SK-N-SH (cell line): ENCODE measurements at regions not wholly inside any gene's neighbourhood (a gene's known extent, or its start where the extent isn't known, plus 50 kb on each side); places are given as distances from the start of the nearest gene placed in this dataset.

Experiments
- CTCF ChIA-PET: fragments of 300-600, 350-600 bp; formaldehyde crosslinking; extraction: SDS; loops from one replicate; lab custom pipeline; 2021; lab: Yijun Ruan, JAX
- POLR2A ChIA-PET: fragments of 350-600 bp; sonication (Branson Sonifier 250); formaldehyde crosslinking; extraction: SDS; loops from one replicate; lab custom pipeline; 2020; ENCODE audit warnings: antibody characterized with exemption, inconsistent platforms; lab: Yijun Ruan, JAX
- DNase-seq: peaks from one replicate; pipeline ENCODE4 v3.0.0; 2012
- H2AFZ ChIP-seq: fragments of 200-600 bp; sonication (generic); 2 replicates; pipeline ENCODE4 v1.8.1; 2016; ENCODE audit warnings: antibody characterized with exemption, mild to moderate bottlenecking, low read depth
- H3F3A ChIP-seq: fragments of 200-600 bp; sonication (generic); replicated peaks from 2 replicates; pipeline ENCODE3; 2016; ENCODE audit warnings: antibody characterized with exemption, mild to moderate bottlenecking; ENCODE audit not compliant: insufficient read depth
- H3K27ac ChIP-seq, 2 experiments: fragments of 200-500 bp in 1 of 2; fragments of 200-600 bp in 1 of 2; sonication (Bioruptor generic) in 1 of 2; sonication (generic), shearing (Covaris generic) in 1 of 2; 2 replicates each; pipeline versions ENCODE4 v1.5.1 to v1.6.1; 2014 to 2016; ENCODE audit warnings: low read depth in 2 of 2, inconsistent platforms in 1 of 2, low read length in 1 of 2, mild to moderate bottlenecking in 1 of 2, mixed read lengths in 1 of 2
- H3K27me3 ChIP-seq: fragments of 200-600 bp; sonication (generic), shearing (Covaris generic); 2 replicates; pipeline ENCODE4 v1.6.1; 2016; ENCODE audit warnings: mixed run types; ENCODE audit not compliant: insufficient read depth
- H3K36me3 ChIP-seq, 2 experiments: fragments of 200-500 bp in 1 of 2; fragments of 200-600 bp in 1 of 2; sonication (Bioruptor generic) in 1 of 2; sonication (generic) in 1 of 2; replicated peaks in 1 of 2; 2 replicates each; pipeline versions ENCODE3 to v1.5.1; 2014 to 2016; ENCODE audit warnings: low read length in 1 of 2, mild to moderate bottlenecking in 1 of 2; ENCODE audit not compliant: insufficient read depth in 2 of 2, control insufficient read depth in 1 of 2
- H3K4me1 ChIP-seq, 2 experiments: fragments of 200-500 bp in 1 of 2; fragments of 200-600 bp in 1 of 2; sonication (Bioruptor generic) in 1 of 2; sonication (generic), shearing (Covaris generic) in 1 of 2; 2 replicates each; pipeline versions ENCODE4 v1.5.1 to v1.6.1; 2014 to 2016; ENCODE audit warnings: low read depth in 1 of 2, low read length in 1 of 2, mixed run types in 1 of 2; ENCODE audit not compliant: insufficient read depth in 2 of 2, control insufficient read depth in 1 of 2
- H3K4me2 ChIP-seq: fragments of 200-600 bp; sonication (generic), shearing (Covaris generic); 2 replicates; pipeline ENCODE4 v1.6.1; 2017; ENCODE audit warnings: mixed run types
- H3K4me3 ChIP-seq, 2 experiments: fragments of 200-500 bp in 1 of 2; fragments of 200-600 bp in 1 of 2; sonication (Bioruptor generic) in 1 of 2; sonication (generic), shearing (Covaris generic) in 1 of 2; 2 replicates each; pipeline versions ENCODE4 v1.5.1 to v1.8.1; 2014 to 2016; ENCODE audit warnings: low read depth in 2 of 2, inconsistent platforms in 1 of 2, low read length in 1 of 2, mild to moderate bottlenecking in 1 of 2, mixed read lengths in 1 of 2, moderate library complexity in 1 of 2
- H3K79me2 ChIP-seq: fragments of 200-600 bp; sonication (generic); 2 replicates; pipeline ENCODE4 v1.8.1; 2017; ENCODE audit warnings: mild to moderate bottlenecking; ENCODE audit not compliant: insufficient read depth
- H3K9ac ChIP-seq: fragments of 200-600 bp; sonication (generic); 2 replicates; pipeline ENCODE4 v1.6.1; 2017; ENCODE audit warnings: mixed run types
- H3K9me2 ChIP-seq: fragments of 200-600 bp; sonication (generic); 2 replicates; pipeline ENCODE4 v1.6.1; 2017; ENCODE audit warnings: mixed run types
- H3K9me3 ChIP-seq: fragments of 200-600 bp; sonication (generic); 2 replicates; pipeline ENCODE4 v1.6.1; 2017; ENCODE audit warnings: mixed run types, mild to moderate bottlenecking, moderate library complexity
- H4K20me1 ChIP-seq: fragments of 200-600 bp; sonication (generic); 2 replicates; pipeline ENCODE4 v1.6.1; 2017; ENCODE audit warnings: mild to moderate bottlenecking, mixed run types; ENCODE audit not compliant: insufficient read depth
- CHD2 ChIP-seq: fragments of 150-350 bp; IDR thresholded peaks from 2 replicates; pipeline ENCODE4 v1.6.1; 2018; ENCODE audit warnings: low read length; ENCODE audit not compliant: partially characterized antibody
- ELF1 ChIP-seq: IDR thresholded peaks from 2 replicates; pipeline ENCODE4 v1.4.0; 2012
- EP300 ChIP-seq, 2 experiments: IDR thresholded peaks; 2 replicates each; pipeline versions ENCODE4 v1.4.0 to v1.6.1; 2012; ENCODE audit warnings: borderline replicate concordance in 1 of 2, low read depth in 1 of 2, low read length in 1 of 2
- EZH2phosphoT487 ChIP-seq: fragments of 200-600 bp; sonication (generic); IDR thresholded peaks from 2 replicates; pipeline ENCODE4 v1.6.1; 2017; ENCODE audit warnings: low read depth, mixed run types, mild to moderate bottlenecking, antibody characterized with exemption, moderate library complexity, borderline replicate concordance
- FOSL2 ChIP-seq: IDR thresholded peaks from 2 replicates; pipeline ENCODE4 v1.4.0; 2012; ENCODE audit warnings: low read depth, mild to moderate bottlenecking, moderate library complexity, borderline replicate concordance
- FOXJ3 ChIP-seq: sonication (generic); formaldehyde crosslinking; IDR thresholded peaks from 2 replicates; pipeline ENCODE4 v1.5.1; 2020; ENCODE audit warnings: mild to moderate bottlenecking, missing genetic modification reagents
- FOXM1 ChIP-seq: IDR thresholded peaks from 2 replicates; pipeline ENCODE4 v1.4.0; 2012; ENCODE audit warnings: low read depth, mild to moderate bottlenecking
- GABPA ChIP-seq: IDR thresholded peaks from 2 replicates; pipeline ENCODE4 v1.4.0; 2012; ENCODE audit warnings: low read depth, mild to moderate bottlenecking
- GATA2 ChIP-seq: sonication (generic); formaldehyde crosslinking; IDR thresholded peaks from 2 replicates; pipeline ENCODE4 v1.5.0; 2020; ENCODE audit warnings: mild to moderate bottlenecking, missing genetic modification reagents
- NRF1 ChIP-seq: IDR thresholded peaks from 2 replicates; pipeline ENCODE4 v1.6.1; 2012; ENCODE audit warnings: low read depth, mild to moderate bottlenecking, low read length
- RXRA ChIP-seq: IDR thresholded peaks from 2 replicates; pipeline ENCODE4 v1.4.0; 2012; ENCODE audit warnings: low read depth, mild to moderate bottlenecking, borderline replicate concordance
- SIN3A ChIP-seq: IDR thresholded peaks from 2 replicates; pipeline ENCODE4 v1.6.1; 2012; ENCODE audit warnings: low read depth, mild to moderate bottlenecking, low read length, moderate library complexity, borderline replicate concordance
- YY1 ChIP-seq: IDR thresholded peaks from 2 replicates; pipeline ENCODE4 v1.4.0; 2012; ENCODE audit warnings: low read depth, mild to moderate bottlenecking
- WGBS: methylation state at CpG from one replicate; pipeline ENCODE4 v1.1.6; 2017; ENCODE audit warnings: low lambda C conversion rate; 5-methylcytosine and 5-hydroxymethylcytosine counted together
- TF ChIP-seq, protein P1 (sequence below): IDR thresholded peaks from 2 replicates; pipeline ENCODE4 v1.4.0; 2012; ENCODE audit warnings: low read depth, borderline replicate concordance
- TF ChIP-seq, protein P2 (sequence below): fragments of 150-350 bp; IDR thresholded peaks from 2 replicates; pipeline ENCODE4 v1.6.1; 2016; ENCODE audit warnings: mild to moderate bottlenecking, low read depth, low read length
- TF ChIP-seq, protein P3 (sequence below): IDR thresholded peaks from 2 replicates; pipeline ENCODE4; 2012
- TF ChIP-seq, protein P4 (sequence below): IDR thresholded peaks from 2 replicates; pipeline ENCODE4 v1.4.0; 2012; ENCODE audit warnings: low read depth, borderline replicate concordance
- TF ChIP-seq, protein P5 (sequence below): fragments of 200-600 bp; sonication (generic); IDR thresholded peaks from 2 replicates; pipeline ENCODE4 v1.6.1; 2017; ENCODE audit warnings: antibody characterized with exemption, mild to moderate bottlenecking, moderate library complexity
- TF ChIP-seq, protein P6 (sequence below): IDR thresholded peaks from 2 replicates; pipeline ENCODE4 v1.6.1; 2012; ENCODE audit warnings: mild to moderate bottlenecking, low read depth, low read length, moderate library complexity

DNA sequence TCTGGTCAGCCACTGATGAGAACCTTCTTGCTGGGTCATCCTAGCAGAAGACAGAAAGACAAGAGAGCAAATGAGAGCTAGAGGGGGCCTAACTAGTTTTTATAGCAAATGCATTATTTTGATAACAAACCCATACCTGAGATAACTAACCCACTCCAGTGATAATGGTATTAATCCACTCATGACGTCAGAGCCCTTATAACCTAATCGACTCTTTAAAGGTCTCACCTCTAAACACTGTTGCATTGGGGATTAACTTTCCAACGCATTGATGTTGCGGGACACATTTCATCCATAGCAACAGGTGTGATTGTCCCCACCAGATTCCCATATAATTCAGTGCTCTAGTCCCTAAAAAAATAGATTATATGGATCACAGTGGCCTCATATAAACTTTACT is 312.1 kb downstream of the HTR1B start:
- no peaks in the 10 kb centered on the region for H3F3A ChIP-seq
- no peak for TF ChIP-seq FOXM1
- no peak for TF ChIP-seq RXRA
- TF ChIP-seq, protein P1, sequence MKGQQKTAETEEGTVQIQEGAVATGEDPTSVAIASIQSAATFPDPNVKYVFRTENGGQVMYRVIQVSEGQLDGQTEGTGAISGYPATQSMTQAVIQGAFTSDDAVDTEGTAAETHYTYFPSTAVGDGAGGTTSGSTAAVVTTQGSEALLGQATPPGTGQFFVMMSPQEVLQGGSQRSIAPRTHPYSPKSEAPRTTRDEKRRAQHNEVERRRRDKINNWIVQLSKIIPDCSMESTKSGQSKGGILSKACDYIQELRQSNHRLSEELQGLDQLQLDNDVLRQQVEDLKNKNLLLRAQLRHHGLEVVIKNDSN, result no peak
- TF ChIP-seq, protein P2, sequence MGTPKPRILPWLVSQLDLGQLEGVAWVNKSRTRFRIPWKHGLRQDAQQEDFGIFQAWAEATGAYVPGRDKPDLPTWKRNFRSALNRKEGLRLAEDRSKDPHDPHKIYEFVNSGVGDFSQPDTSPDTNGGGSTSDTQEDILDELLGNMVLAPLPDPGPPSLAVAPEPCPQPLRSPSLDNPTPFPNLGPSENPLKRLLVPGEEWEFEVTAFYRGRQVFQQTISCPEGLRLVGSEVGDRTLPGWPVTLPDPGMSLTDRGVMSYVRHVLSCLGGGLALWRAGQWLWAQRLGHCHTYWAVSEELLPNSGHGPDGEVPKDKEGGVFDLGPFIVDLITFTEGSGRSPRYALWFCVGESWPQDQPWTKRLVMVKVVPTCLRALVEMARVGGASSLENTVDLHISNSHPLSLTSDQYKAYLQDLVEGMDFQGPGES, result no peak
- no peak for TF ChIP-seq FOXJ3
- no peak for TF ChIP-seq GATA2 (CRISPR knock-in tag)
- no peak for TF ChIP-seq YY1
- TF ChIP-seq EZH2phosphoT487, result no peak
- TF ChIP-seq, protein P3, sequence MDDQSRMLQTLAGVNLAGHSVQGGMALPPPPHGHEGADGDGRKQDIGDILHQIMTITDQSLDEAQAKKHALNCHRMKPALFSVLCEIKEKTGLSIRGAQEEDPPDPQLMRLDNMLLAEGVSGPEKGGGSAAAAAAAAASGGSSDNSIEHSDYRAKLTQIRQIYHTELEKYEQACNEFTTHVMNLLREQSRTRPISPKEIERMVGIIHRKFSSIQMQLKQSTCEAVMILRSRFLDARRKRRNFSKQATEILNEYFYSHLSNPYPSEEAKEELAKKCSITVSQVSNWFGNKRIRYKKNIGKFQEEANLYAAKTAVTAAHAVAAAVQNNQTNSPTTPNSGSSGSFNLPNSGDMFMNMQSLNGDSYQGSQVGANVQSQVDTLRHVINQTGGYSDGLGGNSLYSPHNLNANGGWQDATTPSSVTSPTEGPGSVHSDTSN, result no peak
- no peak for TF ChIP-seq SIN3A
- TF ChIP-seq, protein P4, sequence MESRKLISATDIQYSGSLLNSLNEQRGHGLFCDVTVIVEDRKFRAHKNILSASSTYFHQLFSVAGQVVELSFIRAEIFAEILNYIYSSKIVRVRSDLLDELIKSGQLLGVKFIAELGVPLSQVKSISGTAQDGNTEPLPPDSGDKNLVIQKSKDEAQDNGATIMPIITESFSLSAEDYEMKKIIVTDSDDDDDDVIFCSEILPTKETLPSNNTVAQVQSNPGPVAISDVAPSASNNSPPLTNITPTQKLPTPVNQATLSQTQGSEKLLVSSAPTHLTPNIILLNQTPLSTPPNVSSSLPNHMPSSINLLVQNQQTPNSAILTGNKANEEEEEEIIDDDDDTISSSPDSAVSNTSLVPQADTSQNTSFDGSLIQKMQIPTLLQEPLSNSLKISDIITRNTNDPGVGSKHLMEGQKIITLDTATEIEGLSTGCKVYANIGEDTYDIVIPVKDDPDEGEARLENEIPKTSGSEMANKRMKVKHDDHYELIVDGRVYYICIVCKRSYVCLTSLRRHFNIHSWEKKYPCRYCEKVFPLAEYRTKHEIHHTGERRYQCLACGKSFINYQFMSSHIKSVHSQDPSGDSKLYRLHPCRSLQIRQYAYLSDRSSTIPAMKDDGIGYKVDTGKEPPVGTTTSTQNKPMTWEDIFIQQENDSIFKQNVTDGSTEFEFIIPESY, result no peak
- no peak for TF ChIP-seq NRF1
- TF ChIP-seq GABPA, result no peak
- TF ChIP-seq EP300 (IDR thresholded peaks at IDR 0.05; ENCODE audit: borderline replicate concordance in 1 of 2, low read depth in 1 of 2, low read length in 1 of 2), result no peak
- no peak for TF ChIP-seq FOSL2
- TF ChIP-seq, protein P5, sequence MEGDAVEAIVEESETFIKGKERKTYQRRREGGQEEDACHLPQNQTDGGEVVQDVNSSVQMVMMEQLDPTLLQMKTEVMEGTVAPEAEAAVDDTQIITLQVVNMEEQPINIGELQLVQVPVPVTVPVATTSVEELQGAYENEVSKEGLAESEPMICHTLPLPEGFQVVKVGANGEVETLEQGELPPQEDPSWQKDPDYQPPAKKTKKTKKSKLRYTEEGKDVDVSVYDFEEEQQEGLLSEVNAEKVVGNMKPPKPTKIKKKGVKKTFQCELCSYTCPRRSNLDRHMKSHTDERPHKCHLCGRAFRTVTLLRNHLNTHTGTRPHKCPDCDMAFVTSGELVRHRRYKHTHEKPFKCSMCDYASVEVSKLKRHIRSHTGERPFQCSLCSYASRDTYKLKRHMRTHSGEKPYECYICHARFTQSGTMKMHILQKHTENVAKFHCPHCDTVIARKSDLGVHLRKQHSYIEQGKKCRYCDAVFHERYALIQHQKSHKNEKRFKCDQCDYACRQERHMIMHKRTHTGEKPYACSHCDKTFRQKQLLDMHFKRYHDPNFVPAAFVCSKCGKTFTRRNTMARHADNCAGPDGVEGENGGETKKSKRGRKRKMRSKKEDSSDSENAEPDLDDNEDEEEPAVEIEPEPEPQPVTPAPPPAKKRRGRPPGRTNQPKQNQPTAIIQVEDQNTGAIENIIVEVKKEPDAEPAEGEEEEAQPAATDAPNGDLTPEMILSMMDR, result no peak
- TF ChIP-seq, protein P6, sequence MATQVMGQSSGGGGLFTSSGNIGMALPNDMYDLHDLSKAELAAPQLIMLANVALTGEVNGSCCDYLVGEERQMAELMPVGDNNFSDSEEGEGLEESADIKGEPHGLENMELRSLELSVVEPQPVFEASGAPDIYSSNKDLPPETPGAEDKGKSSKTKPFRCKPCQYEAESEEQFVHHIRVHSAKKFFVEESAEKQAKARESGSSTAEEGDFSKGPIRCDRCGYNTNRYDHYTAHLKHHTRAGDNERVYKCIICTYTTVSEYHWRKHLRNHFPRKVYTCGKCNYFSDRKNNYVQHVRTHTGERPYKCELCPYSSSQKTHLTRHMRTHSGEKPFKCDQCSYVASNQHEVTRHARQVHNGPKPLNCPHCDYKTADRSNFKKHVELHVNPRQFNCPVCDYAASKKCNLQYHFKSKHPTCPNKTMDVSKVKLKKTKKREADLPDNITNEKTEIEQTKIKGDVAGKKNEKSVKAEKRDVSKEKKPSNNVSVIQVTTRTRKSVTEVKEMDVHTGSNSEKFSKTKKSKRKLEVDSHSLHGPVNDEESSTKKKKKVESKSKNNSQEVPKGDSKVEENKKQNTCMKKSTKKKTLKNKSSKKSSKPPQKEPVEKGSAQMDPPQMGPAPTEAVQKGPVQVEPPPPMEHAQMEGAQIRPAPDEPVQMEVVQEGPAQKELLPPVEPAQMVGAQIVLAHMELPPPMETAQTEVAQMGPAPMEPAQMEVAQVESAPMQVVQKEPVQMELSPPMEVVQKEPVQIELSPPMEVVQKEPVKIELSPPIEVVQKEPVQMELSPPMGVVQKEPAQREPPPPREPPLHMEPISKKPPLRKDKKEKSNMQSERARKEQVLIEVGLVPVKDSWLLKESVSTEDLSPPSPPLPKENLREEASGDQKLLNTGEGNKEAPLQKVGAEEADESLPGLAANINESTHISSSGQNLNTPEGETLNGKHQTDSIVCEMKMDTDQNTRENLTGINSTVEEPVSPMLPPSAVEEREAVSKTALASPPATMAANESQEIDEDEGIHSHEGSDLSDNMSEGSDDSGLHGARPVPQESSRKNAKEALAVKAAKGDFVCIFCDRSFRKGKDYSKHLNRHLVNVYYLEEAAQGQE, result no peak
- no peak for TF ChIP-seq ELF1
- TF ChIP-seq CHD2, result no peak
- H2AFZ ChIP-seq, result no peak overlapping the region
- no peak overlapping the region for H3K4me2 ChIP-seq
- H3K27ac ChIP-seq, result no peak overlapping the region
- H3K9me2 ChIP-seq, result no peaks in the 10 kb centered on the region
- DNase-seq, result no peak
- no peaks in the 10 kb centered on the region for H4K20me1 ChIP-seq
- POLR2A ChIA-PET, result no interaction called here
- no peaks in the 10 kb centered on the region for H3K36me3 ChIP-seq
- no peak overlapping the region for H3K4me3 ChIP-seq
- no peaks in the 10 kb centered on the region for H3K4me1 ChIP-seq
- WGBS, result 19% methylated on average over 4 of the region's 4 CpGs
- no peaks in the 10 kb centered on the region for H3K9me3 ChIP-seq
- CTCF ChIA-PET, result no interaction called here
- H3K79me2 ChIP-seq, result no peaks in the 10 kb centered on the region
- no peak overlapping the region for H3K9ac ChIP-seq
- no peaks in the 10 kb centered on the region for H3K27me3 ChIP-seq
